ENCODE measurements at regions not wholly inside any gene's neighbourhood (a gene's known extent, or its start where the extent isn't known, plus 50 kb on each side); places are given as distances from the start of the nearest gene placed in this dataset.

DNA sequence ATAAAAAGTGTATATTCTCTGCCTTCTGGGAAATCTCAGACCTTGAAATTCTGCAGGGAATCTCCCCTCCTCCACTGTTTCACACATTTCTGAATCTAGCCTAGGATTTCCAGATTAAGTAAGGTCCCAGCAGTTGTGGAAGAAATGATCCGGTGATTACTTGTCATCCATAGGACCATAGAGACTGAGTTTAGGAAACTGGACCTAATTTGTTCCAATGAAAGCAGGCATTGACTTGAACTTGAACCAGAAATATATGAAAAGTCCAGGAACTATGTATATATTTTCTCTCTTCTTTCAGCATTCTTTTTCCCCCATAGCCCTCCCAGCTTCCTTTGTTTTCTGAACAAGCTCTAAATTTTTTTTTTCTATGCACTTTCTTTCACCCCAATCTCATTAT lies 149.5 kb upstream of the SPAG17 start:
- no peak overlapping the region for H3K4me3 ChIP-seq (ENCODE audit: low read depth, low read length)
- TF ChIP-seq, protein P1, sequence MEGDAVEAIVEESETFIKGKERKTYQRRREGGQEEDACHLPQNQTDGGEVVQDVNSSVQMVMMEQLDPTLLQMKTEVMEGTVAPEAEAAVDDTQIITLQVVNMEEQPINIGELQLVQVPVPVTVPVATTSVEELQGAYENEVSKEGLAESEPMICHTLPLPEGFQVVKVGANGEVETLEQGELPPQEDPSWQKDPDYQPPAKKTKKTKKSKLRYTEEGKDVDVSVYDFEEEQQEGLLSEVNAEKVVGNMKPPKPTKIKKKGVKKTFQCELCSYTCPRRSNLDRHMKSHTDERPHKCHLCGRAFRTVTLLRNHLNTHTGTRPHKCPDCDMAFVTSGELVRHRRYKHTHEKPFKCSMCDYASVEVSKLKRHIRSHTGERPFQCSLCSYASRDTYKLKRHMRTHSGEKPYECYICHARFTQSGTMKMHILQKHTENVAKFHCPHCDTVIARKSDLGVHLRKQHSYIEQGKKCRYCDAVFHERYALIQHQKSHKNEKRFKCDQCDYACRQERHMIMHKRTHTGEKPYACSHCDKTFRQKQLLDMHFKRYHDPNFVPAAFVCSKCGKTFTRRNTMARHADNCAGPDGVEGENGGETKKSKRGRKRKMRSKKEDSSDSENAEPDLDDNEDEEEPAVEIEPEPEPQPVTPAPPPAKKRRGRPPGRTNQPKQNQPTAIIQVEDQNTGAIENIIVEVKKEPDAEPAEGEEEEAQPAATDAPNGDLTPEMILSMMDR (IDR thresholded peaks at IDR 0.05; ENCODE audit: low read depth, low read length, missing control alignments): no peak
- H3K27ac ChIP-seq: no peak overlapping the region
- no peak for DNase-seq
- H3K36me3 ChIP-seq (replicated peaks): no peaks in the 10 kb centered on the region
- in situ Hi-C loops (cut with HindIII; ENCODE audit: low pct_ligation_motif_present, low sequenced_read_pairs): no loop called here
- no peaks in the 10 kb centered on the region for H3K27me3 ChIP-seq (replicated peaks)

DNA sequence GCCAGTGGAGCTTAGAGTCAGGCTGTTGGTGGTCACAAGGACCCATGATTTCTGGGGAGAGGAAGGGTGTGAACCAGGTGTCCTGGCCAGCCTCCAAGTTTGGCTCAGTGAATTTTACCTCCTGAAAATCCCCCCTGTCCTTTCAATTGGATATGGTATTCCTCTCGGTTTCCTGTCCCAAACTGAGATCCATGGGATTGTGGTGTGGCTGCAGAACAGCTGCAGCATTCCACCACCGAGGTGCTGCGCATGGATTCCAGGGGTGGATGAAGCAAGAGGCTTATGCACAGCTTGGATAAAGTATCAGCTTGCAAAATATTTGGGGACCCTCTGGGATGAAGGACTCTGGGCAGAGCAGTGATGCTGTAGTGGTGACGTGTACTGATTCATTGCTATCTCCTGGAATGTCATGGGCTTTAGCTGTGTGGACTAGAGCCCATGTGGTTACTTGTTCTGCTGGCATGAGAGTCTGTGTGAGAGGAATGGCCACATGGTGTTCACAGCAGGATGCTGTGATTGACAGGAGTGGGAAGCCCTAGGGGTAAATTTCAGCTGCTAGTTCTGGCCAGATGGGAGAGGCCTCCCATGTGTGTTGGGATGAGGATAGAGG lies 148.7 kb upstream of the SPAG17 start:
- in situ Hi-C loops (cut with HindIII; ENCODE audit: low pct_ligation_motif_present, low sequenced_read_pairs): no loop called here
- DNase-seq: no peak
- Histone ChIP-seq H3K27me3 (replicated peaks) (no peaks in the 10 kb centered on the region), H3K4me3 (ENCODE audit: low read depth, low read length) (no peak overlapping the region), H3K36me3 (replicated peaks) (no peaks in the 10 kb centered on the region), H3K27ac (no peak overlapping the region)
- TF ChIP-seq, protein P1 (IDR thresholded peaks at IDR 0.05; ENCODE audit: low read depth, low read length, missing control alignments): no peak

DNA sequence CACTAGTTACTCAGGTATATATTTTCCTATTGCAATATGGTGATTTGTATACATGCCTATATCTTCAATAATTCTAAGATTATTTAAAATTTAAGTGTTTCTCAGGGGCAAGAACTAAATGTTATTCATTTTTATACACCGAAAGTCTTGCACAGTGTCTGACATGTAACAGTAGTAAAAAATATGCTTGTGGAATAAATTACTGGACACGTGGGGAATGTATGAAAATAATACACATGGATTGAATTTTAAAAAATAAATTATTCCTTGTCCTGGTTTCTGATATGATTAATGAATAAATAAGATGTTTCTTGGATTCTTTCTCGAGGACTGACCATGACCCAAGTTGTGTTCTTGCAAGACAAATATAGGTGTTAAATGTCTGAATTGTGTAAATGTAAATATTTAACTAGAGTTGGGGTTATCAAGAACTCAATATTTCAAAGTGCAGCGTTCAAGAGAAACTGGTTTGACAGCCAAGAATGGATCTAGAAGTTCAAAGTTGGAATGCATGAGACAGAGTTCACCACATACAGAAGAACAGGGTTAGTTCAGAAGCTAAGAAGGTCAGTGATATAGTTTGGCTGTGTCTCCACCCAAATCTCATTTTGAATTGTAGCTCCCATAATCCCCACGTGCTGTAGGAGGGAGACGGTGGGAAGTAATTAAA lies 142.1 kb upstream of the SPAG17 start:
- in situ Hi-C loops (cut with HindIII; ENCODE audit: low pct_ligation_motif_present, low sequenced_read_pairs): no loop called here
- H3K36me3 ChIP-seq (replicated peaks): no peaks in the 10 kb centered on the region

DNA sequence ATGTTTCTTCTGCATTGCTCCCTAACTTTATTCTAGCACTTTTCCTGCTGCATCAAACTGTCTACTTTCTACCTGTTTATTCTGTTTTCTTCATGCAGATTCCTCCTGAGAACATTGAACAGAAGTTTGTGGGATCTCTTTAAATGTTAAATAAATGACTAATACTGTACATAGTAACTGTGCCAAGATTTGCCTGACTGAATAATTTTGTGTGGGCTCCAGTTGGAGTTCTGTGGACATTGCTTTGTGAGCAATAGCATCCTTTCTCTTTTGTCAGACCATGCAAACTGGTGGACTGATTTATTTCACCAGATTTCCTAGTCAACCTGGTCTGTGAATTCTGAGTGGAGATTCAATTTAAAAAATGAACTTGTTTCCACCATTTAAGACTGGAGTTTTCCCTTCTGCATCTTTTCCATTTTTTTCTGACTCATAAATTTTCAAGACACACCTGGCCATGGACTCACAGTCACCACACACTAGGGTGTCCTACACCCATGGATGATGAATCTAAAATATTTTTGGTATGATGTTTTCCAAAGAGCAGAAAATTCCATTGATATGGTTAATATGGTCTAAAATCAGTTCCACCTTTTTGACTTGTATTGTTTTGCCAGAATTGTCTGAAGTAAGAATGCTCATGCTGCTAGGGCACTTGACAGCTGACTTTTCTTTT lies 140.7 kb upstream of the SPAG17 start:
- TF ChIP-seq, protein P1 (IDR thresholded peaks at IDR 0.05; ENCODE audit: low read depth, low read length, missing control alignments): no peak
- Histone ChIP-seq H3K27ac (no peak overlapping the region), H3K36me3 (replicated peaks) (no peaks in the 10 kb centered on the region), H3K27me3 (replicated peaks) (no peaks in the 10 kb centered on the region), H3K4me3 (ENCODE audit: low read depth, low read length) (no peak overlapping the region)
- no peak for DNase-seq
- in situ Hi-C loops (cut with HindIII; ENCODE audit: low pct_ligation_motif_present, low sequenced_read_pairs): no loop called here

More for the DNA sequence above, 142.1 kb upstream of the SPAG17 start:
- no peak overlapping the region for H3K4me3 ChIP-seq (ENCODE audit: low read depth, low read length)
- DNase-seq: no peak
- no peak overlapping the region for H3K27ac ChIP-seq
- TF ChIP-seq, protein P1 (IDR thresholded peaks at IDR 0.05; ENCODE audit: low read depth, low read length, missing control alignments): no peak
- no peaks in the 10 kb centered on the region for H3K27me3 ChIP-seq (replicated peaks)

GRCh38 chr1:118323246-118323645 lies 138.2 kb upstream of the SPAG17 start:
- DNase-seq: no peak
- Histone ChIP-seq H3K27ac (no peak overlapping the region), H3K36me3 (replicated peaks) (no peaks in the 10 kb centered on the region), H3K4me3 (ENCODE audit: low read depth, low read length) (no peak overlapping the region), H3K27me3 (replicated peaks) (no peaks in the 10 kb centered on the region)
- in situ Hi-C loops (cut with HindIII; ENCODE audit: low pct_ligation_motif_present, low sequenced_read_pairs): no loop called here
- TF ChIP-seq, protein P1 (IDR thresholded peaks at IDR 0.05; ENCODE audit: low read depth, low read length, missing control alignments): no peak
